SH-SY5Y (cell line): ENCODE measurements at regions not wholly inside any gene's neighbourhood (a gene's known extent, or its start where the extent isn't known, plus 50 kb on each side); places are given as distances from the start of the nearest gene placed in this dataset.

Experiments used
- GATA2 ChIP-seq: IDR thresholded peaks from 2 replicates; pipeline ENCODE4 v1.6.1; 2011; ENCODE audit warnings: mild to moderate bottlenecking, low read depth, low read length
- GATA3 ChIP-seq: IDR thresholded peaks from 2 replicates; pipeline ENCODE4 v1.6.1; 2011; ENCODE audit warnings: low read depth, mild to moderate bottlenecking, low read length, moderate library complexity

DNA sequence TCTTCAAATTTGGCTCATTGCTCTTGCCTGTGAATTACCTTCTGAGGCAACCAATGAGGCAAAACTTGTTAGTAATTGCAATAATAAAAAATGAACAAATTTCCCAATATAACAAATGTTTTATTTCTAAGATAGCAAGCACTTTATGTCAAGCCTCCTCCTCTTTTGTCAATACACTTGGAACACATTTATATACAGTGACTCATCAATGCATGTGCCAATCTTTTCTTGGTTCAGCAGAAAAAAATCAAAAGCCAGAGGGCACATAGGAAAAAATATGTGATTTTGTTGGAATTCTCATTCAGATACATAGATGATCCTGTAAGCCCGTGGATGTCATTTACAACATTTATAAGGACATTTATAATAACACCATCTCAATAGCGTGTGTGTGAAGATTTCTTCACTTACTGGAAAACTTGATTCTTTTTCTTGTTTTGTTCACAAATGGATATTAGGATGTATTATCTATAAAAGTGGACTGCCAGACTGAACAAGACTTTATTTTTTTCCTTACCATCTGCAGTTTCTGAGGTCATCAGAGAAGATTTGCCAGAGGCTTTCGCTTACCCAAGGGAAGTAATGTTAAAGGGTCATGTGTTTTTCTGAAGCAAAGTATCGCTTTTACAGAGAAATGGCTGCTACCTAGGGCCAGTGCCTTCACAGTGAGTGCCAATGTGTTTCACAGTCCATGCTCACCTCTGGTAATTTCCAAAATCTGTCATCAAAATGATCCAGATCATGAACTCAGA is 645.7 kb upstream of the PTBP2 start:
- TF ChIP-seq GATA2 (no peak), GATA3 (no peak)
